Caco-2 (cell line): ENCODE measurements at regions not wholly inside any gene's neighbourhood (a gene's known extent, or its start where the extent isn't known, plus 50 kb on each side); places are given as distances from the start of the nearest gene placed in this dataset.

Source experiments
- BruUV-seq: library from RNA; stranded (reverse); fragments of 400-500 nt; replicated peaks from 2 replicates; lab custom pipeline; 2021; lab: Mats Ljungman, UMichigan
- CTCF ChIA-PET: fragments of 300-600 bp; sonication (Branson Sonifier 250); formaldehyde crosslinking; loops from one replicate; lab custom pipeline; 2022; ENCODE audit warnings: antibody characterized with exemption; lab: Charles Lee
- POLR2A ChIA-PET: fragments of 300-600 bp; sonication (Branson Sonifier 250); formaldehyde crosslinking; loops from one replicate; lab custom pipeline; 2022; ENCODE audit warnings: antibody characterized with exemption; lab: Charles Lee
- DNase-seq, 2 experiments: peaks; one replicate each; pipeline versions ENCODE4 v3.0.0 to v3.0.0-alpha.2; 2020 to 2022
- H3K27me3 ChIP-seq: replicated peaks from 2 replicates; pipeline ENCODE4 v1.6.0; 2011; ENCODE audit warnings: low read length; ENCODE audit not compliant: control insufficient read depth, insufficient read depth
- H3K36me3 ChIP-seq: 2 replicates; pipeline ENCODE4 v1.5.1; 2011; ENCODE audit warnings: low read length; ENCODE audit not compliant: control insufficient read depth, insufficient read depth
- H3K4me1 ChIP-seq: fragments of 250-450 bp; sonication (Bioruptor Pico); 2 replicates; pipeline ENCODE4 v1.5.1; 2020; ENCODE audit warnings: mild to moderate bottlenecking
- H3K4me3 ChIP-seq: 2 replicates; pipeline ENCODE4 v1.5.1; 2011; ENCODE audit warnings: low read depth, mild to moderate bottlenecking, control low read depth, low read length
- H3K9me3 ChIP-seq: fragments of 250-450 bp; sonication (Bioruptor Pico); 2 replicates; pipeline ENCODE4 v1.5.1; 2020; ENCODE audit warnings: mild to moderate bottlenecking, moderate library complexity
- H3K27ac Mint-ChIP-seq: one replicate; pipeline ENCODE4 v1.8.0; 2022; ENCODE audit warnings: mixed read lengths; ENCODE audit not compliant: unreplicated experiment
- H3K27me3 Mint-ChIP-seq: one replicate; pipeline ENCODE4 v1.8.0; 2022; ENCODE audit warnings: mixed read lengths; ENCODE audit not compliant: insufficient read depth, unreplicated experiment
- H3K36me3 Mint-ChIP-seq: one replicate; pipeline ENCODE4 v1.8.0; 2022; ENCODE audit warnings: mild to moderate bottlenecking, mixed read lengths; ENCODE audit not compliant: insufficient read depth, unreplicated experiment
- H3K4me1 Mint-ChIP-seq: one replicate; pipeline ENCODE4 v1.8.0; 2022; ENCODE audit warnings: low read depth, mixed read lengths; ENCODE audit not compliant: unreplicated experiment
- H3K4me3 Mint-ChIP-seq: one replicate; pipeline ENCODE4 v1.8.0; 2022; ENCODE audit warnings: mild to moderate bottlenecking, moderate library complexity, mixed read lengths; ENCODE audit not compliant: unreplicated experiment
- H3K9me3 Mint-ChIP-seq: one replicate; pipeline ENCODE4 v1.8.0; 2022; ENCODE audit warnings: mixed read lengths; ENCODE audit not compliant: unreplicated experiment
- intact Hi-C: fragments of 100-400 bp; cut with micrococcal nuclease; formaldehyde crosslinking; loops from one replicate; pipeline ENCODE4 v1.10.0; 2022; ENCODE audit not compliant: unreplicated experiment
- TF ChIP-seq, protein P1 (sequence below), 2 experiments: fragments of 200-600 bp in 1 of 2; IDR thresholded peaks; 1 replicate in 1 of 2; 2 replicates in 1 of 2; pipeline versions ENCODE4 v1.5.1 to v1.8.0; 2011 to 2022; ENCODE audit warnings: antibody characterized with exemption in 1 of 2, control low read depth in 1 of 2, inconsistent platforms in 1 of 2, low read depth in 1 of 2, low read length in 1 of 2, mild to moderate bottlenecking in 1 of 2, moderate library complexity in 1 of 2; ENCODE audit not compliant: insufficient read depth in 1 of 2, severe bottlenecking in 1 of 2, unreplicated experiment in 1 of 2

DNA sequence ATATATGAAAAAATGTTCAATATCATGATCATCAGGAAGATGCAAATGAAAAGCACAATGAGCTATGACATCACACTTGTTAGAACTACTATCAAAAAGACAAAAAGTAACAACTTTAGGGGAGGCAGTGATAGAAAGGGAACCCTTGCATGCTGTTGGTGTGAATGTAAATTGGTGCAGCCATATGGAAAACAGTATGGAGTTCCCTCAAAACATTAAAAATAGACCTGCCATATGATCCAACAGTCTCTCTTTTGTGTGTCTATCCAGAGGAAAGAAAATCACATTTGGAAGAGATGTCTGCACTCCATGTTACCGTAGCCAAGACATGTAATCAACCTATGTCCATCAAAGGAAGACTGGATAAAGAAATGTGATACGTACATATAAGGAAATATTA, 92.3 kb upstream of the ALKAL2 start:
- Mint-ChIP-seq H3K4me1 (no peaks in the 10 kb centered on the region), H3K4me3 (no peak overlapping the region), H3K36me3 (no peaks in the 10 kb centered on the region), H3K27ac (no peak overlapping the region), H3K9me3 (peaks cover 18% of the 10 kb centered on the region), H3K27me3 (no peaks in the 10 kb centered on the region)
- ChIA-PET POLR2A (no interaction called here), CTCF (no interaction called here)
- no peaks in the 10 kb centered on the region for H3K4me1 ChIP-seq
- H3K9me3 ChIP-seq: no peaks in the 10 kb centered on the region; the same call in 1 of the 2 replicates
- intact Hi-C loops: no loop called here
- TF ChIP-seq, protein P1, sequence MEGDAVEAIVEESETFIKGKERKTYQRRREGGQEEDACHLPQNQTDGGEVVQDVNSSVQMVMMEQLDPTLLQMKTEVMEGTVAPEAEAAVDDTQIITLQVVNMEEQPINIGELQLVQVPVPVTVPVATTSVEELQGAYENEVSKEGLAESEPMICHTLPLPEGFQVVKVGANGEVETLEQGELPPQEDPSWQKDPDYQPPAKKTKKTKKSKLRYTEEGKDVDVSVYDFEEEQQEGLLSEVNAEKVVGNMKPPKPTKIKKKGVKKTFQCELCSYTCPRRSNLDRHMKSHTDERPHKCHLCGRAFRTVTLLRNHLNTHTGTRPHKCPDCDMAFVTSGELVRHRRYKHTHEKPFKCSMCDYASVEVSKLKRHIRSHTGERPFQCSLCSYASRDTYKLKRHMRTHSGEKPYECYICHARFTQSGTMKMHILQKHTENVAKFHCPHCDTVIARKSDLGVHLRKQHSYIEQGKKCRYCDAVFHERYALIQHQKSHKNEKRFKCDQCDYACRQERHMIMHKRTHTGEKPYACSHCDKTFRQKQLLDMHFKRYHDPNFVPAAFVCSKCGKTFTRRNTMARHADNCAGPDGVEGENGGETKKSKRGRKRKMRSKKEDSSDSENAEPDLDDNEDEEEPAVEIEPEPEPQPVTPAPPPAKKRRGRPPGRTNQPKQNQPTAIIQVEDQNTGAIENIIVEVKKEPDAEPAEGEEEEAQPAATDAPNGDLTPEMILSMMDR (IDR thresholded peaks at IDR 0.05; ENCODE audit: insufficient read depth in 1 of 2, low read depth in 1 of 2, low read length in 1 of 2, severe bottlenecking in 1 of 2, unreplicated experiment in 1 of 2): no peak
- H3K27me3 ChIP-seq: no peaks in the 10 kb centered on the region
- no peaks in the 10 kb centered on the region for H3K36me3 ChIP-seq
- DNase-seq: no peak
- no peak overlapping the region for H3K4me3 ChIP-seq
- BruUV-seq: no TSS peak

DNA sequence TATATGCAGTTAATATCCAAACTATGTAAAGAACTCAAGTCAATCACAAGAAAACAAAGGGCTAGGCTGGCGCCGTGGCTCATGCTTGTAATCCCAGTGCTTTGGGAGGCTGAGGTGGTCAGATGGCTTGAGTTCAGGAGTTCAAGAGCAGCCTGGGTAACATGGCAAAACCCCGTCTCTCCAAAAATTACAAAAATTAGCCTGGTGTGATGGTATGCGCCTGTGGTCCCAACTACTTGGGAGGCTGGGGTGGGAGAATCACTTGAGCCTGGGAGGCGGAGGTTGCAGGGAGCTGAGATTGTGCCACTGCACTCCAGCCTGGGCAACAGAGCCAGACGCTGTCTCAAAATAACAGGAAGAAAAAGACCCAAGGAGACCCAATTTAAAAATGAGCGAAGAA, 91.9 kb upstream of the ALKAL2 start:
- H3K4me1 Mint-ChIP-seq: no peaks in the 10 kb centered on the region
- DNase-seq: no peak

DNA sequence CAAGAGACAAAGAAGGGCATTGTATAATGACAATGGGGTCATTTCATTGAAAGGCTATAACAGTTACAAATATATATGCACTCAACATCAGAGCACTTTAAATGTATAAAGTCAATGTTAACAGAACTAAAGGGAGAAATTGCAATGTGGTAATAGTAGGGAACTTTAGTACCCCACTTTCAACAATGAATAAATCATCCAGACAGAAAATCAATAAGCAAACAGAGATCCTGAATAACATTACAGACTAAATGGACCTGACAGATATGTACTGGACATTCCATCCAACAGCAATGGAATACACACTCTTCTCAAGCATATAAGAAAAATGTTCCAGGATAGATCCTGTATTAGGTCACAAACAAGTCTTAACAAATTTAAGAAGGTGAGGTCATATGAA, 90.5 kb upstream of the ALKAL2 start:
- H3K9me3 Mint-ChIP-seq: peaks cover 18% of the 10 kb centered on the region

More for the DNA sequence above, 91.9 kb upstream of the ALKAL2 start:
- H3K9me3 Mint-ChIP-seq: peaks cover 18% of the 10 kb centered on the region
- H3K36me3 Mint-ChIP-seq: no peaks in the 10 kb centered on the region
- Histone ChIP-seq H3K4me1 (no peaks in the 10 kb centered on the region), H3K4me3 (no peak overlapping the region), H3K27me3 (no peaks in the 10 kb centered on the region), H3K9me3 (no peaks in the 10 kb centered on the region; the same call in 1 of the 2 replicates), H3K36me3 (no peaks in the 10 kb centered on the region)
- ChIA-PET POLR2A (no interaction called here), CTCF (no interaction called here)
- intact Hi-C loops: no loop called here
- peaks cover under 1% of the 10 kb centered on the region for H3K27me3 Mint-ChIP-seq
- no peak overlapping the region for H3K27ac Mint-ChIP-seq
- H3K4me3 Mint-ChIP-seq: no peak overlapping the region
- TF ChIP-seq, protein P1 (IDR thresholded peaks at IDR 0.05; ENCODE audit: insufficient read depth in 1 of 2, low read depth in 1 of 2, low read length in 1 of 2, severe bottlenecking in 1 of 2, unreplicated experiment in 1 of 2): no peak
- no TSS peak for BruUV-seq

More for the DNA sequence above, 90.5 kb upstream of the ALKAL2 start:
- no TSS peak for BruUV-seq
- ChIA-PET POLR2A (no interaction called here), CTCF (no interaction called here)
- H3K27ac Mint-ChIP-seq: no peak overlapping the region
- no peaks in the 10 kb centered on the region for H3K36me3 ChIP-seq
- H3K4me3 ChIP-seq: no peak overlapping the region
- no peak overlapping the region for H3K4me3 Mint-ChIP-seq
- DNase-seq: no peak
- H3K4me1 ChIP-seq: no peaks in the 10 kb centered on the region
- no peaks in the 10 kb centered on the region; the same call in 1 of the 2 replicates for H3K9me3 ChIP-seq
- H3K36me3 Mint-ChIP-seq: no peaks in the 10 kb centered on the region
- H3K27me3 ChIP-seq: no peaks in the 10 kb centered on the region
- intact Hi-C loops: no loop called here
- peaks cover 2% of the 10 kb centered on the region for H3K27me3 Mint-ChIP-seq
- H3K4me1 Mint-ChIP-seq: no peaks in the 10 kb centered on the region
- TF ChIP-seq, protein P1 (IDR thresholded peaks at IDR 0.05; ENCODE audit: insufficient read depth in 1 of 2, low read depth in 1 of 2, low read length in 1 of 2, severe bottlenecking in 1 of 2, unreplicated experiment in 1 of 2): no peak
